Progenitor cell of endocrine pancreas (in vitro differentiated cells): ENCODE measurements at regions not wholly inside any gene's neighbourhood (a gene's known extent, or its start where the extent isn't known, plus 50 kb on each side); places are given as distances from the start of the nearest gene placed in this dataset.
"Not testable (repeated sequence)": the region's sequence is repeated elsewhere in the genome, so short reads cannot be mapped to it uniquely, and the experiment has no call there.

Experiments
- DNase-seq: peaks from one replicate; pipeline ENCODE4 v3.0.0; 2021; ENCODE audit warnings: low spot score; ENCODE audit not compliant: unreplicated experiment
- H3K27ac Mint-ChIP-seq: 2 replicates; pipeline ENCODE4 v1.8.0; 2021; ENCODE audit warnings: mild to moderate bottlenecking, moderate library complexity, mixed read lengths
- H3K27me3 Mint-ChIP-seq: 2 replicates; pipeline ENCODE4 v1.8.0; 2021; ENCODE audit warnings: mixed read lengths
- H3K36me3 Mint-ChIP-seq: 2 replicates; pipeline ENCODE4 v1.8.0; 2022; ENCODE audit warnings: mixed read lengths; ENCODE audit not compliant: insufficient read depth
- H3K4me1 Mint-ChIP-seq: 2 replicates; pipeline ENCODE4 v1.8.0; 2021; ENCODE audit warnings: low read depth, mixed read lengths
- H3K4me3 Mint-ChIP-seq: 2 replicates; pipeline ENCODE4 v1.8.0; 2021; ENCODE audit warnings: low read depth, mild to moderate bottlenecking, moderate library complexity, mixed read lengths
- H3K9me3 Mint-ChIP-seq: 2 replicates; pipeline ENCODE4 v1.8.0; 2021; ENCODE audit warnings: low read depth, mixed read lengths
- TF ChIP-seq, protein P1 (sequence below): fragments of 200-600 bp; sonication (generic); IDR thresholded peaks from one replicate; pipeline ENCODE4 v1.5.0; 2021; ENCODE audit warnings: antibody characterized with exemption, mild to moderate bottlenecking; ENCODE audit not compliant: unreplicated experiment

DNA sequence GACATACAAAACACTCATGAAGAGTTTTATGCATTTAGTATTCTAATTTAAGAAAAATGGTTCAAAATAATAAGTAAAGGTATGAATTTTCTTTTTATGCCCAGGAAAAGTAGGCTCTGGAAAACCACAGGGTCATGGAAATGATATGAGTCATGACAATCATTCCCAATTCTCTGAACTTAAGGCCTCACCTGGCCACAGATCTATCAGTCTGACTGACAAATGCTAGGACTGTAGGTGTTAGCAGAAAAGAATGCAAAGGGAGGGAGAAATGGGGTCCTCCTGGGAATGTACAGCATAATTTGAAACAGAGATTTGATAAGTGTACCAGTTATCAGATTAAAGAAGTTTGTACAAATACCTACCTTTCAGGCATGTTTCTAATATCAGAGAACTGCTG is 270.5 kb upstream of the ARSJ start:
- no peak overlapping the region for H3K27ac Mint-ChIP-seq
- H3K36me3 Mint-ChIP-seq, result no peaks in the 10 kb centered on the region
- no peak overlapping the region for H3K4me3 Mint-ChIP-seq
- H3K4me1 Mint-ChIP-seq, result peaks cover 4% of the 10 kb centered on the region
- DNase-seq, result no peak
- H3K9me3 Mint-ChIP-seq, result peaks cover 11% of the 10 kb centered on the region
- TF ChIP-seq, protein P1, sequence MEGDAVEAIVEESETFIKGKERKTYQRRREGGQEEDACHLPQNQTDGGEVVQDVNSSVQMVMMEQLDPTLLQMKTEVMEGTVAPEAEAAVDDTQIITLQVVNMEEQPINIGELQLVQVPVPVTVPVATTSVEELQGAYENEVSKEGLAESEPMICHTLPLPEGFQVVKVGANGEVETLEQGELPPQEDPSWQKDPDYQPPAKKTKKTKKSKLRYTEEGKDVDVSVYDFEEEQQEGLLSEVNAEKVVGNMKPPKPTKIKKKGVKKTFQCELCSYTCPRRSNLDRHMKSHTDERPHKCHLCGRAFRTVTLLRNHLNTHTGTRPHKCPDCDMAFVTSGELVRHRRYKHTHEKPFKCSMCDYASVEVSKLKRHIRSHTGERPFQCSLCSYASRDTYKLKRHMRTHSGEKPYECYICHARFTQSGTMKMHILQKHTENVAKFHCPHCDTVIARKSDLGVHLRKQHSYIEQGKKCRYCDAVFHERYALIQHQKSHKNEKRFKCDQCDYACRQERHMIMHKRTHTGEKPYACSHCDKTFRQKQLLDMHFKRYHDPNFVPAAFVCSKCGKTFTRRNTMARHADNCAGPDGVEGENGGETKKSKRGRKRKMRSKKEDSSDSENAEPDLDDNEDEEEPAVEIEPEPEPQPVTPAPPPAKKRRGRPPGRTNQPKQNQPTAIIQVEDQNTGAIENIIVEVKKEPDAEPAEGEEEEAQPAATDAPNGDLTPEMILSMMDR, result no peak
- H3K27me3 Mint-ChIP-seq, result no peaks in the 10 kb centered on the region

DNA sequence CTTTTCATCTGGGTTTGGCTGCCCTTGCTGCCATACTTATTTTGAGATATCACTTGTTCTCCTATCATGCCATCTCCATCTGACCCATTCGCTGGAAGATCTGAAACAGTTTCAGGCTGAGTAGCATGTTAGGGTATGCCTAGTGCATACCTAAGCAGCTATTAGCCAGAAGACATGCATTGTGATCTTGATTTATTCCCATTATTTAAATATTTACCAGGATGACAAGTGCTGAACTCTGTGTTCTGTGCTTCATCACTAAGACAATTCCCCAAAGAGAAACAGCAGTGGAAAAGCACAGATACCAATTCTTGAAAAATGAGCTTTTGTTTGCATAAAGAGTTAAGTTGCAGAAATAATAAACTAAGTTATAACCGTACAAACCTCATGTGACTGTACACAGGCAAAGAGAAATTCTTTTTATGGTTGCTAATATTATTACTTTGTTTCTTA is 271.0 kb upstream of the ARSJ start:
- H3K4me3 Mint-ChIP-seq, result no peak overlapping the region
- no peaks in the 10 kb centered on the region for H3K27me3 Mint-ChIP-seq
- H3K4me1 Mint-ChIP-seq, result peaks cover 4% of the 10 kb centered on the region
- no peaks in the 10 kb centered on the region for H3K36me3 Mint-ChIP-seq
- TF ChIP-seq, protein P1, result no peak
- no peak for DNase-seq
- H3K9me3 Mint-ChIP-seq, result peaks cover 11% of the 10 kb centered on the region
- no peak overlapping the region for H3K27ac Mint-ChIP-seq

DNA sequence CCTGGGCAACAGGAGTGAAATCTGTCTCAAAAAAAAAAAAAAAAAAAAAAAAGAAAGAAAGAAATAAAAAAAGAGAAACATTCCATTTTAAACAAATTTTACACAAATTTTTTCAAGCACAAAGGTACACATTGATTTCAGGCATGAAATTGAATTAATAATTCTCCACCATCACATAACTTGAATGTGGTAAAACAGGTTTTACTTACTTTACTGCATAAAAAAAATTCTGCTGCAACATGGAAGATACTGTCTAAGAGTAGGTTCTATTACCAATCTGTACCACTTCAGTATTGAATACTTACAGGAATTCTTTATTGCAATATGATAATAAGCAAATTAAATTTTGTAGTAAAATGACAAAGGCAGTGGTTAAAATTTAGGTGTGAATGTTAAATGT is 271.6 kb upstream of the ARSJ start:
- no peak for DNase-seq
- no peak overlapping the region for H3K4me3 Mint-ChIP-seq
- H3K27ac Mint-ChIP-seq, result no peak overlapping the region
- H3K36me3 Mint-ChIP-seq, result no peaks in the 10 kb centered on the region
- H3K27me3 Mint-ChIP-seq, result no peaks in the 10 kb centered on the region
- TF ChIP-seq, protein P1, result no peak
- H3K4me1 Mint-ChIP-seq, result peaks cover 4% of the 10 kb centered on the region
- H3K9me3 Mint-ChIP-seq, result peaks cover 13% of the 10 kb centered on the region

DNA sequence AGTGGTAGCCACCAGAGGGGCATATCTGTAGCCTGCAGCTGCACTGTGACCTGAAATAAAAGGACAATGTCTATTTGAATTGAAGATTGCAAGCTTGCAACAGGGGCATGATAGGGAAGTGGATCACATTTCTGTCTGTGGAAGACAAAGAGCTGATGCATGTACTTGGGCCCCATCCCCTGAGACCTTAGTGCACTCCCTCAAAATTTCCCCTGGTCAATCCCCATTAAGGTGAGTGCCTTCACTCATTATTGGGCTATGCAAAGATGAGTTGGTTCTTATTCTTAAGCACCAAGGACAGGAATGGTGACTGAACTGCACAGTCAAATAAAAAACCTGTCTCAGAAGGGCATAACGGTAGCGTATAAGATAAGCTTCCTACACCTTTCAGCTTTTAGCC is 273.1 kb upstream of the ARSJ start:
- Mint-ChIP-seq H3K4me1 (peaks cover 4% of the 10 kb centered on the region), H3K9me3 (peaks cover 23% of the 10 kb centered on the region), H3K27me3 (no peaks in the 10 kb centered on the region), H3K4me3 (no peak overlapping the region), H3K27ac (no peak overlapping the region), H3K36me3 (no peaks in the 10 kb centered on the region)
- TF ChIP-seq, protein P1, result no peak
- DNase-seq, result no peak

DNA sequence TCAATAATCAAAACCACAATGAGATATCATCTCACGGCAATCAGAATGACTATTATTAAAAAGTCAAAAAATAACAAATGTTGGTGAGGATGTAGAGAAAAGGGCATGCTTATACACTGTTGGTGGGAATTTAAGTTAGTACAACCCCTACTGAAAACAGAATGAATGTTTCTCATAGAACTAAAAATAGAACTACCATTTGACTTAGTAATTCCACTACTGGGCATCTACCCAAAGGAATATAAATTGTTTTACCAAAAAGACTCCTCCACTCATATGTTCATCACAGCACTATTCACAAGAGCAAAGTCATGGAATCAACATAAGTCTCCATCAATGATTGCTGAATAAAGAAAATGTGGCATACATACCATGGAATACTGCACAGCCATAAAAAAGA is 278.1 kb upstream of the ARSJ start:
- TF ChIP-seq, protein P1, result no peak
- H3K27ac Mint-ChIP-seq, result no peak overlapping the region
- H3K27me3 Mint-ChIP-seq, result no peaks in the 10 kb centered on the region
- DNase-seq, result no peak
- H3K9me3 Mint-ChIP-seq, result peaks cover 23% of the 10 kb centered on the region
- H3K4me3 Mint-ChIP-seq, result no peak overlapping the region
- H3K4me1 Mint-ChIP-seq, result no peaks in the 10 kb centered on the region
- H3K36me3 Mint-ChIP-seq, result no peaks in the 10 kb centered on the region

DNA sequence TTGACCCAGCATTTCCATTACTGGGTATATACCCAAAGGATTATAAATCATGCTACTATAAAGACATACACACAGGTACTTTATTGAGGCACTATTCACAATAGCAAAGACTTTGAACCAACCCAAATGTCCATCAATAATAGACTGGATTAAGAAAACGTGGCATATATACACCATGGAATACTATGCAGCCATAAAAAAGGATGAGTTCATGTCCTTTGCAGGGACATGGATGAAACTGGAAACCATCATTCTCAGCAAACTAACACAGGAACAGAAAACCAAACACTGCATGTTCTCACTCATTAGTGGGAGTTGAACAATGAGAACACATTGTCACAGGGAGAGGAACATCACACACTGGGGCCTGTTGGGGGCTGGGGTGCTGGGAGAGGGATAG is 283.0 kb upstream of the ARSJ start:
- peaks cover 14% of the 10 kb centered on the region for H3K4me1 Mint-ChIP-seq
- not testable (repeated sequence) for H3K9me3 Mint-ChIP-seq, H3K4me3 Mint-ChIP-seq, DNase-seq, H3K27ac Mint-ChIP-seq, H3K27me3 Mint-ChIP-seq, H3K36me3 Mint-ChIP-seq
